ENCODE measurements at regions not wholly inside any gene's neighbourhood (a gene's known extent, or its start where the extent isn't known, plus 50 kb on each side); places are given as distances from the start of the nearest gene placed in this dataset.

- DNase-seq = no peak
- in situ Hi-C loops (cut with MboI; ENCODE audit: low sequenced_read_pairs in 4 of 4) (no loop called here), intact Hi-C loops (cut with DNase I; ENCODE audit: low total_unique reads) (no loop called here)
- Histone ChIP-seq H3K36me3 (no peaks in the 10 kb centered on the region), H3K27ac (no peak overlapping the region), H3K4me1 (no peaks in the 10 kb centered on the region), H3K4me3 (no peak overlapping the region), H3K27me3 (no peaks in the 10 kb centered on the region), H3K9me3 (no peaks in the 10 kb centered on the region)
- TF ChIP-seq POLR2A (IDR thresholded peaks at IDR 0.05) (no peak), CTCF (IDR thresholded peaks at IDR 0.05 in 4 of 5, conservative IDR thresholded peaks at IDR 0.05 in 1 of 5) (no peak)
- no peak for ATAC-seq
Observed at GRCh38 chr5:57938174-57938557, 455.6 kb upstream of the ACTBL2 start.

- DNase-seq (no peak), ATAC-seq (no peak)
- TF ChIP-seq POLR2A (IDR thresholded peaks at IDR 0.05) (no peak), CTCF (IDR thresholded peaks at IDR 0.05 in 4 of 5, conservative IDR thresholded peaks at IDR 0.05 in 1 of 5) (no peak)
- Histone ChIP-seq H3K4me1 (no peaks in the 10 kb centered on the region), H3K9me3 (no peaks in the 10 kb centered on the region), H3K36me3 (no peaks in the 10 kb centered on the region), H3K4me3 (no peak overlapping the region), H3K27me3 (no peaks in the 10 kb centered on the region), H3K27ac (no peak overlapping the region)
- in situ Hi-C loops (cut with MboI; ENCODE audit: low sequenced_read_pairs in 4 of 4) (no loop called here), intact Hi-C loops (cut with DNase I; ENCODE audit: low total_unique reads) (no loop called here)
Observed at GRCh38 chr5:57937501-57938173, 455.0 kb upstream of the ACTBL2 start.

GRCh38 chr5:57937025-57937424 is 454.4 kb upstream of the ACTBL2 start:
- in situ Hi-C loops (cut with MboI; ENCODE audit: low sequenced_read_pairs in 4 of 4) = no loop called here
- H3K27ac ChIP-seq = no peak overlapping the region
- no peaks in the 10 kb centered on the region for H3K4me1 ChIP-seq
- H3K9me3 ChIP-seq = no peaks in the 10 kb centered on the region
- H3K27me3 ChIP-seq = no peaks in the 10 kb centered on the region
- no peak for DNase-seq
- intact Hi-C loops (cut with DNase I; ENCODE audit: low total_unique reads) = no loop called here
- ATAC-seq = no peak
- TF ChIP-seq POLR2A (IDR thresholded peaks at IDR 0.05) = no peak
- no peak overlapping the region for H3K4me3 ChIP-seq
- H3K36me3 ChIP-seq = no peaks in the 10 kb centered on the region

- intact Hi-C loops (cut with DNase I; ENCODE audit: low total_unique reads) (no loop called here), in situ Hi-C loops (cut with MboI; ENCODE audit: low sequenced_read_pairs in 4 of 4) (no loop called here)
- no peaks in the 10 kb centered on the region for H3K36me3 ChIP-seq
- no peak overlapping the region for H3K27ac ChIP-seq
- H3K4me3 ChIP-seq = no peak overlapping the region
- ATAC-seq (no peak), DNase-seq (no peak)
- TF ChIP-seq POLR2A (IDR thresholded peaks at IDR 0.05) = no peak
- TF ChIP-seq CTCF (IDR thresholded peaks at IDR 0.05 in 4 of 5, conservative IDR thresholded peaks at IDR 0.05 in 1 of 5) = no peak
- no peaks in the 10 kb centered on the region for H3K4me1 ChIP-seq
- no peaks in the 10 kb centered on the region for H3K27me3 ChIP-seq
- no peaks in the 10 kb centered on the region for H3K9me3 ChIP-seq
Observed at GRCh38 chr5:57932761-57933160, 450.1 kb upstream of the ACTBL2 start.

- in situ Hi-C loops (cut with MboI; ENCODE audit: low sequenced_read_pairs in 4 of 4) (no loop called here), intact Hi-C loops (cut with DNase I; ENCODE audit: low total_unique reads) (no loop called here)
- TF ChIP-seq CTCF (IDR thresholded peaks at IDR 0.05 in 4 of 5, conservative IDR thresholded peaks at IDR 0.05 in 1 of 5) = no peak
- no peak for TF ChIP-seq POLR2A (IDR thresholded peaks at IDR 0.05)
- ATAC-seq (no peak), DNase-seq (no peak)
- Histone ChIP-seq H3K36me3 (no peaks in the 10 kb centered on the region), H3K9me3 (no peaks in the 10 kb centered on the region), H3K4me3 (no peak overlapping the region), H3K27ac (no peak overlapping the region), H3K4me1 (no peaks in the 10 kb centered on the region), H3K27me3 (no peaks in the 10 kb centered on the region)
Observed at GRCh38 chr5:57931807-57932206, 449.2 kb upstream of the ACTBL2 start.
